ENCODE measurements at regions not wholly inside any gene's neighbourhood (a gene's known extent, or its start where the extent isn't known, plus 50 kb on each side); places are given as distances from the start of the nearest gene placed in this dataset.
"Not testable (repeated sequence)": the region's sequence is repeated elsewhere in the genome, so short reads cannot be mapped to it uniquely, and the experiment has no call there.

DNA sequence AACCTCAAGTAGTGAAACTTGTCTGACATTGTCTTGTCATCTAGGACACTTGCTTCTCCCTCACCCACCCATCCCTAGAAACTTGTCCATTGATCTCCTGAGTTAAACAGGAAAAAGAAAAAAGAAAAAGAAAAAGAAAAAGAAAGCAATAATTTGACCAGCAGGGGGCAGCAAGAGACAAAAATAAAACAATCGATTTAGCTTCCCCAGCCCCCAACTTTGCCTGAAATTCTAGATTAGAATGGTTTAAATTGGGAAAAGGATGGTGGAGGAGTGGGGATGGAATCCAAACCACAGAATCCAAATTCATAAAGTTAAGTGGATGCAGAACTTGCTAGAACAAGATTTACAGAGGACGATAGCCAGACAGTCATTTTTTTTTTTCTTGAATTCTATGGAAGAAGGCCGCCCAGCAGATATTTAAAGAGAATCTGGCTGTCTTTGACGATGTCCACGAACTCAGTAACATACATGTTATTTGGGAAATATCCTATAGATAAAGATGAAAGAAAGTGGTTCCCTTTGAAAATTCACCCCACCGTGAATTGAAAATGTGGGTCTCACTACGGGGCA lies 282.9 kb downstream of the USP46 start:
- no peak for DNase-seq

GRCh38 chr4:52377563-52377962 lies 281.5 kb downstream of the USP46 start:
- DNase-seq = no peak

- no peak for DNase-seq
These were observed 251.6 kb downstream of the USP46 start for GRCh38 chr4:52407545-52407944.

DNA sequence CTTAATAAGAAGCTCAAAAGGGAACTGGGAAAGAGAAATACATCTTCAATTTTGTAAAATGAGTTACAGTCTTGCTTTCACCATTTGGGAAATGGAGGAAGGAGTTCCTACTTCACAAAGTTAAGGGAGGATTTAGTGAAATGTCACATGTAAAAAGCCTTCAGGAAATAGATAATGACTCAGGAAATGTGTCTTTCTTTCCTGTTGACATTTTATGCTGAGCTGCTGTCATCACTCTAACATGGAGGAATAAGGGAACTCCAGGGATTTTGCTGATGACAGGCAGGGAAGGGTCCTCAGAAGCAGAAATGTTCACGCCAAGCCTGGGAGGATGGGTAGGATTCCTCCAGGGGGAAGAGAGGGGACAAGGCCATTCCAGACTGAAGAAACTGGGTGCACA lies 251.1 kb downstream of the USP46 start:
- DNase-seq = no peak

GRCh38 chr4:52408471-52408870 lies 250.6 kb downstream of the USP46 start:
- DNase-seq = no peak

- not testable (repeated sequence) for DNase-seq
These were observed 249.3 kb downstream of the USP46 start for GRCh38 chr4:52409766-52410165.

- DNase-seq = no peak
These were observed 248.1 kb downstream of the USP46 start for GRCh38 chr4:52410971-52411370.

DNA sequence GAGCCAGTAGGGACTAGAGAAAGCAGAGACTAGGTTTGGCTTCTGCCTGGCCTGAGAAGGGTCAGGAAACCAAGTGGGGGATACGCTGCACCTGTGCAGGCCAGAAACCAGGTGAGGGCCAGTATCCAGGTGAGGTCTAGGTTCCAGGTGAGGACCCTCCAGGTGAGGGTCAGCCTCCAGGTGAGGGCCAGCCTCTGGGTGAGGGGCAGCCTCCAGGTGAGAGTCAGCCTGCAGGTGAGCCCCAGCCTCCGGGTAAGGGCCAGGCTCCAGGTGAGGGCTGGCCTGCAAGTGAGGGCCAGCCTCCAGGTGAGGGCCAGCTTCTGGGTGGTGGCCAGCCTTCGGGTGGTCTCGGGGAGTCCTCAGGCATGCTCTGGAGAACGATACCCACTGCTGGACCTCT lies 238.8 kb downstream of the USP46 start:
- DNase-seq = no peak

GRCh38 chr4:52421811-52422213 lies 237.3 kb downstream of the USP46 start:
- DNase-seq = no peak

GRCh38 chr4:52423967-52424366 lies 235.1 kb downstream of the USP46 start:
- DNase-seq = no peak

GRCh38 chr4:52425751-52426326 lies 233.3 kb downstream of the USP46 start:
- peak; percentile 7 for DNase-seq

DNA sequence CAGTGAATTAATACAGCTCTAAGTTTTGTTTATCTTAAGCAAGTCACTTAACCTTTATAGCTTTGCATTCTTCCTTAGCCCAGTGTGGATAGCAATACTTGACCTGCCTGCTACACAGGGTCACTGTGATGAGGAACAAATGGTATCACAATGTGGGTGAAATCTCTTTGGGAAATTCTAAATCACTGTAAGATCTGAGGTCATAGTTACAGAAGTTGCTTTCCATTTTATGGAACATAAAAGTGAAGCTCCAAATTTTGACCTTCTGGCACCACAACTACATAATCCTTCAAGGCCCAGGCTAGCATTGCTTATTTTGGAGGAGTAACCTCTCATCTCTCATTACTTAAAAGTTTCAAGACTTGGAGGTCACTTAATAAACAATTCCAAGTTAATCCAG lies 227.7 kb downstream of the USP46 start:
- no peak for DNase-seq

DNA sequence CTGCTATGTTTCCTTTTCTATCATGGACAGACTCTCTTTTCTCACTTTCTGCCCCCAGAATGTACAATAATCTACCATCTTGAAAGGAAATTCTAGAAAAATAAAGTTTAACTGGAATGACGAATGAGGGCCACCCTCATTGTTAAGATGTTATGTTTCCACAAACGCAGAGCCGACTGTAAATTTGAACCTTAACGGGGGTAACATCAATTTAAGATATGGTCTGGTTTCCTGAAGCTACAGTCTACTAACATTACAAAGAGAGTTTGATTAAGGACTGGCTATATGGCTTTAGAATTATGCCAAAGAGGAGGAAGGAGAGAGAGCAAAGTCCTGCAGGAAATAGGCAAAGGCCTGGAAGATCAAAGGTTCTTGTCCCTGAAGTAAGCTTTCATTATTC lies 227.2 kb downstream of the USP46 start:
- DNase-seq = no peak

GRCh38 chr4:52442524-52442923 lies 216.6 kb downstream of the USP46 start:
- DNase-seq = not testable (repeated sequence)

DNA sequence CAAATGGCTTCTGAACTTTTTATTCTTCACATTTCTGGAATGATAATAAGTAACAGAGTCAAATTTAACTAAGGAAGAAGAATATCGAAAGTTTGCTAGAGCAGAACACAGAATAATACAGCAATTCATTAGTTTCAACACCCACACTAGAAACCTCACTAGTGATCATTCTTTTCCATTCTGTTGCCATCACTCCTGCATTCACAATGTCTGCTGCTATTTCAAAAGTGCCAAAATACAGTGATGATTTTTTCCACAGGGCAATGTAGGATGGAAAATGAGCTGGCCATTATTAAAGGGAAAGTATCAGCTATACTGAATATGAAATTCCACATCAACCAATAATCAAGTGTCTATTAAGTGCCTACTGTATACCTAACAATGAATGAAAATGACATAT lies 186.7 kb downstream of the USP46 start:
- DNase-seq = no peak

DNA sequence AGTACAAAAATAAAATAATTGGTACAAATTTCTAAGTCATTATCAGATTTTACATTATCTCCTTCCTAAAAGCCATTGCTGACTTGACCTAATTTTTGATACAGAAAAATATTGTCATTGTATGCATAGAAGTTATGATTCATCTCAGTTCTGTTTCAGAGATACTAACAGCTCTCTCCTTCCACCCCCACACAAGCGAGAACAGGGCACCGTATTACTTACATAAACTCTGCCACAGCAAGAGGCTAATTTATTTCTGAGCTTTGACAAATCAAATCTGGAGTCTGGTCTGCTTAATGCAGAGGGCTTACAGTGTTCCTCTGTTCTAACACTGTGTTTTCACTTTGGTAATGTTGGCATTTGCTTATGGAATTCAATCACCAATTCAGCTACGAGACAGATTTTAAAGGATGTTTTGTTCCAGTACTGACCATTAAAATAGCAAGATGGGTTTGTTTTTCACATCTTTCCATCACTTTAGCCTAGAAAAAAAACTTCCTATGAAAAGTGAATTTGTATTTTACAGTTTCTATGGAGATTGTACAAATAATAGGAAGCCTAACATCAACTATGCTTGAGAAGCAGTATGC lies 181.8 kb downstream of the USP46 start:
- DNase-seq = no peak

- no peak for DNase-seq
These were observed 175.8 kb downstream of the USP46 start for GRCh38 chr4:52483186-52483890.

- DNase-seq = no peak
These were observed 151.3 kb downstream of the USP46 start for GRCh38 chr4:52507774-52508173.

DNA sequence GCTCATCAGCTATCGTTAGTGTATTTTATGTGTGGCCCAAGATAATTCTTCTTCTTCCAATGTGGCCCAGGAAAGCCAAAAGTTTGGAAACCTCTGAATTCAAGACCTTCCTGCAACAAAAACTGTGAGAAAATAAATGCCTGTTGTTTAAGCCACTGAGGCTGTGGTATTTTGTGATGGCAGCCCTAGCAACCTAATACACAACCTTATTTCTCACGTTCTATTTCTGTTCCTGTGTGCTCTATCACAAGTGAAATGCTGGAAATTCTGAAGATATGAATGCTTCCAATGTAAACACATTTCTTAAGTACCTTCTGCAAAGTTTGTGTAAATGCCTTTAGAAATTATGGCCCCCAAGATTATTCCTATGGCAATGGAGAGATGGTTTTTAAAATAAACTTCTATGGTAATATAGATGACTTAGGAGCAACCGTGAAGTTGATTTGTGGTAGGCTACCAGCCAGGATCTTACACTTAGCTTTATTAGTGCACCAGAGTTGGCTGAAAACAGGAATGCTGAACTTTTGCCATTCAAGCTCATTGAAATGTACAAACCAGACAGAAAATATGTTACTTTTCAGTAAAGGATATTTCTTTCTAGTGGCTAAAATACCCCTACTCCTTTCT lies 148.0 kb downstream of the USP46 start:
- DNase-seq = no peak

GRCh38 chr4:52511825-52512224 lies 147.3 kb downstream of the USP46 start:
- DNase-seq = no peak

DNA sequence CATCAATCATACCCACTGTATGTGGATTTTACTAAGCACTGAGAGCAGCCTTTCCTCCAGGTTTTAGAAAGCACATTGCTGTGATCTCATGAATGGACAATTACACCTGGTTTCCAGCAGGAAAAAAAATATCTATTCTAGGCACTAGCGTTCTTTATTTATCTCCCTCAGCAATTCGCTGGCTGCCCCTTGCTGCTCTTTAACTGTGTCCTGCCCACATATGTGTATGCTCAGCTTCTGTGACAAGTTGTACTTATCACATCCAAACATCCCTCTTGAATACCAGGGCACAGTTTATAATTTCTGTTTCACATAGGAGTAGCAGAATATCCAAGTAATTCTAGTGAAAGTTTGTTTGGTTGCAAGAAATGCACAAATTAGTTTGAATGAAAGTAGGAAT lies 146.8 kb downstream of the USP46 start:
- DNase-seq = no peak

- DNase-seq = not testable (repeated sequence)
These were observed 137.0 kb downstream of the USP46 start for GRCh38 chr4:52522093-52522492.

DNA sequence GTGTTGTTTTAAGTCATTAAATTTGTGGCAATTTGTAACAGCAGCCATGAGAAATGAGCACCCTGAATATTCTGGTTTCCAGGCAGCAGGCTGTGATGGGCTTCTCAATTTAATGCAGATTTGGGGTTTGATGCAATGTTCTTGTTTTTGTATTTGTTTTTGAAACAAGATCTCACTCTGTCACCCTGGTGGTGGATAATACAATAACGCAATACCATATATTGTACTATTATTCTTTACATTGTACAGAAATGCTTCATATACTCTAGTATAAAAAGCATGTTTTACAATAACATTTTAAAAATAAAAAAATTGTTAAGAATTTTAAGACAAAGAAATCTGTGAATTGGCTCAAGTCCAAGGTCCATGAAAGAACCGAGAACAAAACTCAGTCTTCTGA lies 129.1 kb downstream of the USP46 start:
- DNase-seq = no peak

GRCh38 chr4:52535793-52536192 lies 123.3 kb downstream of the USP46 start:
- no peak for DNase-seq

All from DMS79 (cell line).